ENCODE measurements at regions not wholly inside any gene's neighbourhood (a gene's known extent, or its start where the extent isn't known, plus 50 kb on each side); places are given as distances from the start of the nearest gene placed in this dataset.

GRCh38 chr6:51489133-51489532 is 598.3 kb downstream of the PKHD1 start:
- no peak for ATAC-seq
- no peak for TF ChIP-seq CSDC2 (CRISPR knock-in tag; IDR thresholded peaks at IDR 0.05)
- TF ChIP-seq TSHZ2 (CRISPR knock-in tag; IDR thresholded peaks at IDR 0.05), result no peak
- no peak for TF ChIP-seq OSR1 (CRISPR knock-in tag; IDR thresholded peaks at IDR 0.05)
- no peak for TF ChIP-seq ZNF70 (CRISPR knock-in tag; IDR thresholded peaks at IDR 0.05)
- no peak for TF ChIP-seq RARB (CRISPR knock-in tag; IDR thresholded peaks at IDR 0.05)

GRCh38 chr6:51490101-51490500 is 597.3 kb downstream of the PKHD1 start:
- ATAC-seq, result no peak
- TF ChIP-seq ZNF565 (CRISPR knock-in tag; conservative IDR thresholded peaks at IDR 0.05; ENCODE audit: low read depth) (no peak), ISL1 (CRISPR knock-in tag; IDR thresholded peaks at IDR 0.05) (no peak), CREB5 (CRISPR knock-in tag; IDR thresholded peaks at IDR 0.05; ENCODE audit: low read depth) (no peak), SNAI2 (CRISPR knock-in tag; IDR thresholded peaks at IDR 0.05) (no peak), POU6F1 (CRISPR knock-in tag; IDR thresholded peaks at IDR 0.05; ENCODE audit: borderline replicate concordance, low read depth) (no peak), ZC3H10 (CRISPR knock-in tag; IDR thresholded peaks at IDR 0.05) (no peak), OSR1 (CRISPR knock-in tag; IDR thresholded peaks at IDR 0.05) (no peak), ZNF8 (CRISPR knock-in tag; IDR thresholded peaks at IDR 0.05) (no peak), PPARA (CRISPR knock-in tag; IDR thresholded peaks at IDR 0.05; ENCODE audit: borderline replicate concordance) (no peak), TCF4 (CRISPR knock-in tag; IDR thresholded peaks at IDR 0.05; ENCODE audit: borderline replicate concordance) (no peak), TOX (CRISPR knock-in tag; IDR thresholded peaks at IDR 0.05; ENCODE audit: borderline replicate concordance) (no peak), ARNTL (CRISPR knock-in tag; IDR thresholded peaks at IDR 0.05; ENCODE audit: borderline replicate concordance, low read depth) (no peak), TSHZ2 (CRISPR knock-in tag; IDR thresholded peaks at IDR 0.05) (no peak), ESRRG (CRISPR knock-in tag; IDR thresholded peaks at IDR 0.05) (no peak), ZNF70 (CRISPR knock-in tag; IDR thresholded peaks at IDR 0.05) (no peak), CSRNP3 (CRISPR knock-in tag; IDR thresholded peaks at IDR 0.05) (no peak)

GRCh38 chr6:51494342-51494741 is 593.1 kb downstream of the PKHD1 start:
- TF ChIP-seq PPARA (CRISPR knock-in tag; IDR thresholded peaks at IDR 0.05; ENCODE audit: borderline replicate concordance), result no peak
- no peak for TF ChIP-seq POU6F1 (CRISPR knock-in tag; IDR thresholded peaks at IDR 0.05; ENCODE audit: borderline replicate concordance, low read depth)
- TF ChIP-seq ZNF70 (CRISPR knock-in tag; IDR thresholded peaks at IDR 0.05), result no peak
- no peak for TF ChIP-seq ZFP3 (CRISPR knock-in tag; IDR thresholded peaks at IDR 0.05)
- TF ChIP-seq ZNF8 (CRISPR knock-in tag; IDR thresholded peaks at IDR 0.05), result no peak
- TF ChIP-seq GLIS3 (CRISPR knock-in tag; IDR thresholded peaks at IDR 0.05), result no peak
- no peak for TF ChIP-seq TCF4 (CRISPR knock-in tag; IDR thresholded peaks at IDR 0.05; ENCODE audit: borderline replicate concordance)
- no peak for TF ChIP-seq TSHZ2 (CRISPR knock-in tag; IDR thresholded peaks at IDR 0.05)
- TF ChIP-seq OSR1 (CRISPR knock-in tag; IDR thresholded peaks at IDR 0.05), result no peak
- no peak for TF ChIP-seq ZNF565 (CRISPR knock-in tag; conservative IDR thresholded peaks at IDR 0.05; ENCODE audit: low read depth)
- TF ChIP-seq TOX (CRISPR knock-in tag; IDR thresholded peaks at IDR 0.05; ENCODE audit: borderline replicate concordance), result no peak
- no peak for TF ChIP-seq BACH2 (CRISPR knock-in tag; IDR thresholded peaks at IDR 0.05; ENCODE audit: borderline replicate concordance)
- TF ChIP-seq ARNTL (CRISPR knock-in tag; IDR thresholded peaks at IDR 0.05; ENCODE audit: borderline replicate concordance, low read depth), result no peak
- no peak; the same call in 2 of the 3 replicates for ATAC-seq

Measured in SK-N-SH treated with all-trans-retinoic acid at 6 μM for 48 hours (cell line).